ENCODE measurements at regions not wholly inside any gene's neighbourhood (a gene's known extent, or its start where the extent isn't known, plus 50 kb on each side); places are given as distances from the start of the nearest gene placed in this dataset.

DNA sequence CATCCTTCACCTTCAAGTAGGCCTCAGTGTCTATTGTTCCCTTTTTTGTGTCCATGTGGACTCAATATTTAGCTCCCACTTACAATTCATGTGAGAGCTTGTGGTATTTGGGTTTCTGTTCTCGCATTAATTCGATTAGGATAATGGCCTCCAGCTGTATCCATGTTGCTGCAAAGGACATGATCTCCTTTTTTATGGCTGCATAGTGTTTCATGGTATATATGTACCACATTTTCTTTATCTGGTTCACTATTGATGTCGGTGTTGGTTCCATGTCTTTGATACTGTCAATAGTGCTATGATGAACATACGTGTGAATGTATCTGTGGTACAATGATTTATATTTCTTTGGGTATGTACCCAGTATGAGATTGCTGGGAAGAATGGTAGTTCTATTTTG, 113.7 kb downstream of the FGF18 start:
- no peak overlapping the region for H3K4me3 Mint-ChIP-seq
- no peaks in the 10 kb centered on the region for H3K9me3 Mint-ChIP-seq
- DNase-seq, result no peak
- no peaks in the 10 kb centered on the region for H3K4me1 Mint-ChIP-seq
- H3K27me3 Mint-ChIP-seq, result peaks cover 10% of the 10 kb centered on the region
- no peak overlapping the region for H3K27ac Mint-ChIP-seq
- POLR2A ChIA-PET, result no interaction called here
- no peaks in the 10 kb centered on the region for H3K36me3 Mint-ChIP-seq (ENCODE audit: low read depth)
- CTCF ChIA-PET, result no interaction called here

DNA sequence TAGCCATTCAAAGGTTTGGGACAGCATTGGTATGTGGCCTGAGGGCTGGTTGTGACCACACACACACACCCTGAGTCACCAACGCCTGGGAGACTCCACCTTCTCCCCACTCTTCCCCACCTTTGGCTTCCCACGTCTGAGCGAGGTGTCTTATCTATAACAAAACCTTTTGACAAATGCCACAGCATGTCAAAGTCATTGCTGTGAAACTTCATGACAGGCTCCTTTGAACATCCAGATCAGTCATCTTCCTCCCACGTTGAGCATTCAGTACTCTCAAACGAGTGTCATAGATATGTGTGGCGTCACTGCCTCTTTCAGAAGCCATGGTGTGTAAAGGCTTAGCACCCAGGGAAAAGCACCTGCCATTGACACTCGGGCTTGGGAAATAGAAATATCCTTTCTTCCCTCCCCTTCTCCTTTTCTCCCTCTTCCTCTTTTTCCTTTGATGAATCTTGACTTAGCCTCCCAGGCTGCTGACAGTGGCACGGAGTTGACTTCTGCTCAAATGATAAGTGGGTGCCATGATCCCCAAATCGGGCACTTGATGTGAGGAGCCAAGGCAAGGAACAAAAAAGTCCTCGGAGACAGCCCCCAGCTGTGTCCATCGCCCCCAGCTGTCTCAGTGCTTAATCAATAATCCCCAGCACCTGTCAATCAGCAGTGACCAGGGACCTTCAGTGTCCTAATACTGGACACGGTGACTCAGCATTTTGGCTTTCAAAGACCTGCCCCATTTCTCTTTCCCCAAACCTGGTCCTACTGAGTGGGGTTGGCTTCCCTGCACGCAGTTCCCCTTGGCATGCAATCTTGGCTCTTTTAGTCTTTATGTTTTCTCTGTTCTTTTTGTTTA, 114.8 kb downstream of the FGF18 start:
- no peaks in the 10 kb centered on the region for H3K9me3 Mint-ChIP-seq
- CTCF ChIA-PET, result interaction anchor here (0.7 kb wide), 1 partner anchor 78 kb away, joined by 3 read pairs; no protein-coding TSS in a partner anchor
- H3K4me3 Mint-ChIP-seq, result no peak overlapping the region
- no peaks in the 10 kb centered on the region for H3K4me1 Mint-ChIP-seq
- H3K36me3 Mint-ChIP-seq (ENCODE audit: low read depth), result no peaks in the 10 kb centered on the region
- POLR2A ChIA-PET, result no interaction called here
- H3K27ac Mint-ChIP-seq, result no peak overlapping the region
- DNase-seq, result no peak
- peaks cover 11% of the 10 kb centered on the region for H3K27me3 Mint-ChIP-seq

DNA sequence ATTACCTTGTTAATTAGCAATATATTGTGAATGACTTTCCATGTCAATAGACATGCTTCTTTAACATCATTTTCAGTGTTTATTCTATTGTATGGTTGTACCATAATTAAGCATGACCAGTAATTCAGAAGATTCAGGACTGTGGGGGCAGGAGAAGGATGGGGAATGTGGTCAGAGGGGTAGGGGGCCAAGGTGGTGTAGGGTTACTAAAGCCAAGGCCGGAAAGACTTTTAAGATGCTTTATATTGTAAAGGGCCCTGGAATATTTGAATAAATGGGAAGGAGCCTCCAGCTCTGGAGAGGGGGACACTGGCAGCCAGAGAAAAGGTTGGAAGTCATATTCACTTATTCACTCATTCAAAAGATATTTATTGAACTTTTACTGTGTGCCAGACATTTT, 115.7 kb downstream of the FGF18 start:
- H3K9me3 Mint-ChIP-seq, result no peaks in the 10 kb centered on the region
- no peaks in the 10 kb centered on the region for H3K4me1 Mint-ChIP-seq
- no peaks in the 10 kb centered on the region for H3K36me3 Mint-ChIP-seq (ENCODE audit: low read depth)
- ChIA-PET CTCF (interaction anchor here (0.6 kb wide), 1 partner anchor 629 kb away, joined by 3 read pairs; no protein-coding TSS in a partner anchor), POLR2A (no interaction called here)
- no peak overlapping the region for H3K27ac Mint-ChIP-seq
- peaks cover 11% of the 10 kb centered on the region for H3K27me3 Mint-ChIP-seq
- H3K4me3 Mint-ChIP-seq, result no peak overlapping the region
- no peak for DNase-seq

DNA sequence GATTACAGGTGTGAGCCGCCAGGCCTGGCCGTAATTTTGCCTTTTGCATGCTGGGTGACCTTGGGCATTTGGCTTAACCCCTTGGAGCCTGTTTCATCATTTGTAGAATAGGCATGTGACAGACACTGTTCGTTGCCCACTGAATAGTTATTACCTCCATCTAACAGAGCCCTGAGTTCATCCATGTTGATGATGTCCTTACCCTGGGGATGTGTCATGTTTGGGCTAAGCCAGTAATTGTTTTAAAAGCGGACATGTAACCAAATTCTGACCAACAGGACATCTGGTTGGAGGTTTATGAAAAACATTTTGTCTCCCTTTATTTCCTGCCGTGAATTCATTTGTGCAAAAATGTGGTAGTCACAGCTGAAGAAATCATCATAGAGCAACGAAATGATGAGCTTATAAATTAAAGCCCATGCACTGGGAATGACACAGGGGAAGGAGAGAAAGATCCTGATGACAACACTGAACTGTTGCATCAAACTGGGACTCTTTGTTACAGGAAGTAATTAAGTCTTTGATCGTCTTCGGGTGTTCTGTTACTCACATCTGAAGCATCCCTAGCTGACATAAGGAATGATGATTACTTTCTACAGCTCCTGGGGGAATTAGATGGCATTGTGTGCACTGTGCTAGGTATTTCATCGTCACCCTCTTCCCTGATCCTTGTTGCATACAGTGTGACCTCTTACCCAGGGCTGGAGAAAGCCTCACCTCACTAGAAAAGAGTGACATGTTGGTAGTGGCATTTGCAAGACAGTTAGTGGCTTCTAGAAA, 117.8 kb downstream of the FGF18 start:
- Mint-ChIP-seq H3K27ac (no peak overlapping the region), H3K27me3 (peaks cover 8% of the 10 kb centered on the region), H3K36me3 (ENCODE audit: low read depth) (no peaks in the 10 kb centered on the region), H3K4me1 (no peaks in the 10 kb centered on the region), H3K4me3 (no peak overlapping the region), H3K9me3 (no peaks in the 10 kb centered on the region)
- POLR2A ChIA-PET, result no interaction called here
- DNase-seq, result no peak
- CTCF ChIA-PET, result no interaction called here

DNA sequence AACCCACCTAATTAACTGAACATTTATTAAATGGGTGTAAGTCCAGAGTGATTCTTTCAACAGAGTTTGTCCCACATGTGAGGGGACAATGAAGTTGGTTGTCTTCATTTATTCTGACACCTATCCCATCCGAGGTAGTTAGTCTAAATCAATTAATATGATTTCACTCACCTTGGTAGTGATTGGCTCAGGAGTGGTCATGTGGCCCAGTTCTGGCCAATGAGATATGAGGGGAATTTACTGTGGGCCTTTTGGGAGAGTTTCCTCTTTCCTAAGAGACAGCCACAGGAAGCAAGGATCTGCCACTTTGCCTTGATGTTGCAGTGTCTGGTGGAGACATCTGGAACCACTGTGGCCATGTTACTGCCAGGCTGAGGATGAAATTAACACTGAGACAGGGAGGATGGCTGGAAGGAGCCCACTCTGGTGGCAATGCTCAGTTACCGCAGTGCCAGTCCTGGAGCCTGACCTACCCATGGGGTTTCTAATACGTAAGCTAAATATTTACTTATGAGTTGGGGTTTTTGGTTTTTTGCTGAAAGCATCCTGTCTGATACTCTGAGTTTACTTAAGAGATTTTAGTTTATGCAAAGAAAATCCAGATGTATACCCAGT, 118.6 kb downstream of the FGF18 start:
- H3K36me3 Mint-ChIP-seq (ENCODE audit: low read depth), result no peaks in the 10 kb centered on the region
- no peaks in the 10 kb centered on the region for H3K9me3 Mint-ChIP-seq
- no peak overlapping the region for H3K27ac Mint-ChIP-seq
- H3K27me3 Mint-ChIP-seq, result peaks cover 7% of the 10 kb centered on the region
- H3K4me3 Mint-ChIP-seq, result no peak overlapping the region
- CTCF ChIA-PET, result no interaction called here
- DNase-seq, result no peak
- POLR2A ChIA-PET, result no interaction called here
- no peaks in the 10 kb centered on the region for H3K4me1 Mint-ChIP-seq

DNA sequence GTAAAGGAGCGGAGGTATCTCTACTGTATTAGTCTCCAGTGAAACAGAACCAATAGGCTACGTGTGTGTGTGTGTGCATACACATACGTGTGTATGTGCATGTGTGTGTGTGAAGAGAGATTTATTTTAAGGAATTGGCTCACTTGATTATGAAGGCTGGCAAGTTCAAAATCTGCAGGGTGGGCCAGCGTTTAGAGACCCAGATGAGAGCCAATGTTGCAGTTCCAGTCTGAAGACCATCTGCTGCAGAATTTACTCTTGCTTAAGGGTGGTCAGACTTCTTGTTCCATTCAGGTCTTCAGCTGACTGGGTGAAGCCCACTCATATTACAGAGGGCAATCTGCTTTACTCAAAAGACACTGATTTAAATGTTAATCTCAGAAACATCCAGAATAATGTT, 119.2 kb downstream of the FGF18 start:
- ChIA-PET POLR2A (no interaction called here), CTCF (no interaction called here)
- no peak for DNase-seq
- no peak overlapping the region for H3K4me3 Mint-ChIP-seq
- no peaks in the 10 kb centered on the region for H3K9me3 Mint-ChIP-seq
- H3K36me3 Mint-ChIP-seq (ENCODE audit: low read depth), result no peaks in the 10 kb centered on the region
- no peak overlapping the region for H3K27ac Mint-ChIP-seq
- H3K4me1 Mint-ChIP-seq, result no peaks in the 10 kb centered on the region
- H3K27me3 Mint-ChIP-seq, result peaks cover 3% of the 10 kb centered on the region

DNA sequence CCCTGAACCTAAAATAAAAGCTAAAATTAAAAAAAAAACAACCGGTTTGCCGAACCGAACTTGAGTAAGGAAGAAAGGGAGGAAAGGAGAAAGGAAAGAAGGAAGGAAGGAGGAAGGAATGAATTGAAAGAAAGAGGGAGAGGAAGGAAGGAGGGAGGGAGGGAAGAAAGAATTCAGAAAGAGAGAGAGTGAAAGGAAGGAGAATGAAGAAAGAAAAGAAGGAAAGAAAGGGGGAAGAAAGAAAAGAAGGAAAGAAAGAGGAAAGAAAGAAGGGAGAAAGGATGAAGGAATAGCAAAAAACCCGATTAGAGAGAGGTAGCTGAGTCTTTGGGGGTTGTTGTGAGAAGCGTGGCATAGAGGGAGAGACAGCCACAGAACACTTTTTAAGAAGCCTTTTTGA, 121.4 kb downstream of the FGF18 start:
- H3K9me3 Mint-ChIP-seq, result no peaks in the 10 kb centered on the region
- no peak for DNase-seq
- H3K4me1 Mint-ChIP-seq, result no peaks in the 10 kb centered on the region
- H3K36me3 Mint-ChIP-seq (ENCODE audit: low read depth), result no peaks in the 10 kb centered on the region
- H3K27ac Mint-ChIP-seq, result no peak overlapping the region
- POLR2A ChIA-PET, result no interaction called here
- H3K4me3 Mint-ChIP-seq, result no peak overlapping the region
- CTCF ChIA-PET, result no interaction called here
- peaks cover 2% of the 10 kb centered on the region for H3K27me3 Mint-ChIP-seq

DNA sequence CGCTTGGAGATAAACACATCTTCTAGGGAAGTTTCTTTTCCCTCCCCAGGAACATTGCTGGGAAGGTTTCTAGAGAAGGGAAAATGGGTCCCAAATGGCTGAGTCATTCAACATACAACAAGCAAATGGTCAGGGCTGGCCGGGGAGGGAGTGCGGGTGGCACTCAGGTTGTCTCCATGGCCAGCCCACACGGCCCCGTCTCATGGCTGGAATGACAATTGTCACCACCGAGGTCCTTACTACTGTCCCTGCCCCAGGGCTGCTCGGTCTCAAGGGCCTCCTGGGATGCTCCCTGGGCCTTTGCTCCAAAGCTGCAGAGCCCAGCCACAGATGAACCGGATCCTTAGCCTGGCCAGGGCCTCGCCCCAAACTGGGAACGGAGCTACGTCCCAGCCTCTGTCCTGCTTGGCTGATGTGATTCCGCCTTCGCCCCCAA, 121.9 kb downstream of the FGF18 start:
- Mint-ChIP-seq H3K4me1 (no peaks in the 10 kb centered on the region), H3K27me3 (peaks cover 2% of the 10 kb centered on the region), H3K4me3 (no peak overlapping the region), H3K36me3 (ENCODE audit: low read depth) (no peaks in the 10 kb centered on the region), H3K9me3 (no peaks in the 10 kb centered on the region), H3K27ac (no peak overlapping the region)
- POLR2A ChIA-PET, result no interaction called here
- CTCF ChIA-PET, result no interaction called here
- DNase-seq, result no peak

DNA sequence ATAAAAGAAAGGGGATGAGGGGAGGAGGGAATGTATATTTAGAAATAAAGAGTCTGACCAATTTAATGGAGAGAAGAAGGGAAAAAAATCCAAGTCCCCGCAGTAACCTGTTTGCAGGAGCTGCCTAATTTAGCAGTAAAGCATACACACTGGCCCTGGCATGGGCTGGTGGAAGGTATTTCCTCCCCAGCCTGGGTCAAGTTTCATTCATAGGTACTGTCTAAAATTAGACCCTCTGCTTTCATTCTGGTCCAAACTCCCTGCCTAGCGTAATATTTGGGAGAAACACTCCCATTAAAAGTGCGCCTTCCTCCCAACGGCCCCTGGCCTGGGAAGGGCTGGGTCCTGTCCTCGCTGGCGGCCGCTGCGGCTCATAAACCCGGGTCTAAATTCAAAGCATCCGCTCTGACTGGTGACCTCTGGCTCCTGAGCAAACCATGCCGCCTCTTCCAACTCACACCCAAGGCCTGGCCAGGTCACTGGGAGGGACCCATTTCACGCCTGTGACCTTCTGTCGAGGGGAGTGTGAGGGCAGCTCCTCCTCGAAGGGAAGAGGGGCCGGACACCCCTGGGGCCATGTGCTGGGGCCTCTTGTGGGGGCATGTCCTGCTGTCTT, 123.2 kb downstream of the FGF18 start:
- Mint-ChIP-seq H3K9me3 (no peaks in the 10 kb centered on the region), H3K4me1 (no peaks in the 10 kb centered on the region), H3K4me3 (no peak overlapping the region), H3K27me3 (peaks cover 2% of the 10 kb centered on the region), H3K36me3 (ENCODE audit: low read depth) (no peaks in the 10 kb centered on the region), H3K27ac (no peak overlapping the region)
- DNase-seq, result no peak
- ChIA-PET POLR2A (no interaction called here), CTCF (interaction anchor here (0.6 kb wide), 1 partner anchor 157 kb away, joined by 4 read pairs; no protein-coding TSS in a partner anchor)

DNA sequence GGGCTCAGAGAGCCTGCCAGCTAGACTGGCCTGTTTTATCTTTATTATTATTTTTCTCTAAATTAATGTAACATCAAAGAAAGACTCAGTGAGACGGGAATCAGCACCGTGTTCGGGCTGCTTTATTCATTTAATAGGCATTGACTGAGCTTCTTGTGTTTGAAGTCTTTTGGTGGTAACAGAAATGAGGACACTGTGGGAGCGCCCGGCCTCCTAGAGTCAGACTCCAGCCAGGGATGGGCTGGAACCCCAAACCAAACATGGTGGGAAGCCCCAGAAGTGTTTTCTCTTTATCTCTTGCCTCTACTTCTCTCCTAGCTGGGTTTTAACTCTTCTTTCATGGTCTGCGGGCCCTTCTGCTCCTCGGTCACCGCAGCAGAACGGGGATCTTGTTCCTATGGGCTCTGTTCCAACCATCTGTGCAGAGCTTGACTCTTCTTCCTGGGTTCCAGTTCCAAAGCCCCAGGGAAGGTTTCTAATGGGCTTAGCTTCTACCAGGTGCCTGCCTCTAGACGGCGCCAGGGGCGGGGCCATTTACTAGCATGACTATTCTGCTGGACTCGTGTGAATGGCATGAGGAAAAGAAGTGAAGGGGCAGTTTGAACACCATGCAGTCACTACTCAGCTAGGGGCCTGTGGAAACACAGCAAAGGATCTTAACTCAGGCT, 123.8 kb downstream of the FGF18 start:
- no peaks in the 10 kb centered on the region for H3K36me3 Mint-ChIP-seq (ENCODE audit: low read depth)
- peaks cover 2% of the 10 kb centered on the region for H3K27me3 Mint-ChIP-seq
- no peak overlapping the region for H3K4me3 Mint-ChIP-seq
- H3K9me3 Mint-ChIP-seq, result no peaks in the 10 kb centered on the region
- H3K4me1 Mint-ChIP-seq, result no peaks in the 10 kb centered on the region
- no peak for DNase-seq
- POLR2A ChIA-PET, result no interaction called here
- H3K27ac Mint-ChIP-seq, result no peak overlapping the region
- CTCF ChIA-PET, result interaction anchor here (0.6 kb wide), 1 partner anchor 157 kb away, joined by 4 read pairs; no protein-coding TSS in a partner anchor

DNA sequence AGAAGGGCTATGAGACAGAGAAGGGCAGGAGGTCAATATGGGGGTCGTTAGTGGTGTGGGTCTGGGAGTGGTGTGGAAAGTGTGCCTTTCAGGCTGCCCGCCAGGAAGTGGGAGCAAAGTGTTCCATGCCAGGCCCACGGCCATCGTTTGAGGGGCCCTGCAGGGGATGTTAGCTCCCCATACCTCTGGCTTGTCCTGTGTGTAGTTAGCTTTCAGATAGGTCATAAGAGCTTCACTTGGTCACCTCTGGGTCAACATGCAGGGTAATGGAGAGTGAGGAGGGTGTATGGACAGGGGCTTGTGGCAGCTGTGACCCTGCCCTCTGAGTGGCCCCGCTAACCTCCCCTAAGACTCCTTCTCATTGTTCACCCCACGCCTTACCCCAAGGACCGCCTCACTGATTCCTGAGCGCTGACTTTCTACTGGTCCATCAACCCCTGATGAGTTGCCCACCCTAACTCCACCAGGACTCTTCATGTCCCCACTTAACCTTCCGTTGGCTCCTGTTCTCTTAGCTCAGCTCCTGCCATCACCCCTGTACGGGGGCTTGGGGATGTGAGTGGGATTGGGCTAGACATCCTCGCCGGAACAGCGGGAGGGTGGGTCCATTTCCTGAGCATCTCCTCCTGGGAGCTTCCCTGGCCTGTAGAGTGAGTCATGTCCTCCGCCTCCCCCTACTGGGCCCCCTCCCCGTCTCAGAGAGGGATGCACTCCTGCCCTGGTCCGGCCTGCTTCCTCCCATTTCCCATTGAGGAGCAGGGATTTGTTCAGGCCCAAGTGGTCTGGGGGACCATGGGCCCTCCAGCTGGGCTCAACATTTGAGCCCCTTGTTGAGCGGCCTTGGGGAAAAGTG, 125.7 kb downstream of the FGF18 start:
- Mint-ChIP-seq H3K27me3 (no peaks in the 10 kb centered on the region), H3K4me1 (no peaks in the 10 kb centered on the region), H3K9me3 (no peaks in the 10 kb centered on the region), H3K4me3 (no peak overlapping the region), H3K36me3 (ENCODE audit: low read depth) (no peaks in the 10 kb centered on the region), H3K27ac (no peak overlapping the region)
- DNase-seq, result no peak
- CTCF ChIA-PET, result no interaction called here
- POLR2A ChIA-PET, result no interaction called here

DNA sequence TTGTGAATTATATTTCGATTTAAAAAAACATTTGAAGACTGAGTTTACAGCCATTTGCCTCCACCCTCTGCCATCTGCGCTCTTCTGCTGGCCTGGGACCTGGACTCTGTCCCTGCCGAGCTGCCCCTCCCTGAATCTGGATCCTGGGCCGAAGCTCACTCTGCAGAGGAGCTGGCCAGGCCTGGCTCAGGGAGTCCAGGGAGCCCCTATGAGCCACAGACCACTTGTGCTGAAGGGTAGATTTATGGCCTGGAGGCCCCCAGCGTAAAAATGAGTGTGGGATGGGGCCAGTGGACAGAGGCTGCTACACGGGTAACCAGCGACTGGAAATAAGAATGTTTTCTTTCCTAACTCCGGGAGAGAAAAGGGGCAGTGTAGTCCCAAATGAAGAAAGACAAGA, 129.8 kb downstream of the FGF18 start:
- peaks cover 2% of the 10 kb centered on the region for H3K27me3 Mint-ChIP-seq
- H3K27ac Mint-ChIP-seq, result no peak overlapping the region
- ChIA-PET POLR2A (no interaction called here), CTCF (no interaction called here)
- H3K9me3 Mint-ChIP-seq, result peaks cover 2% of the 10 kb centered on the region
- no peak overlapping the region for H3K4me3 Mint-ChIP-seq
- H3K4me1 Mint-ChIP-seq, result no peaks in the 10 kb centered on the region
- no peak for DNase-seq
- H3K36me3 Mint-ChIP-seq (ENCODE audit: low read depth), result no peaks in the 10 kb centered on the region

Measured in activated CD4-positive, alpha-beta T cell treated with anti-CD3 and anti-CD28 coated beads, Interleukin-2, amount 10 ng/mL, durations not matched to agents 7 days and 5 days (primary cell).